ENCODE measurements at regions not wholly inside any gene's neighbourhood (a gene's known extent, or its start where the extent isn't known, plus 50 kb on each side); places are given as distances from the start of the nearest gene placed in this dataset.

DNA sequence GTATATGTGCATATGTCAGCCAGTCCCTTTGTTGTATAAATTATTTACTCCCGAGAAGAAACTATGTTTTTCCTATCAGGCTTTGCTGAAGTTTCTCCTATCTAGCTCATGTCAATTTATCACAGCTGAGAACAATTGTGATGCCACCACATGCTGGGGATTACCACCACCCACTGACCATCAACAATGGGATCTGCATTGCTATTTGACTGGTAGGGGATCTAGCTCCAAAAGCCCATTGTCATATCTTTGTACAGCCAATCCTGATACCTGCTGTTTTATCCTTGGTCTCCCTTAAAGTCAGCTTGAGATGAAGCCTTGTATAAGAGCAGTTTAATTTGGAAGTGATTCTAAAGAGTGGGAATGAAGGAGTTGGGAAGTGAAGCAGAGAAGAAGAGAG is 53.9 kb upstream of the KCNN2 start:
- H3K4me1 Mint-ChIP-seq = no peaks in the 10 kb centered on the region
- ATAC-seq (replicated peaks) (no peak), DNase-seq (no peak)
- no peaks in the 10 kb centered on the region for H3K9me3 Mint-ChIP-seq
- H3K4me3 Mint-ChIP-seq = no peak overlapping the region
- no peaks in the 10 kb centered on the region for H3K36me3 Mint-ChIP-seq
- no peaks in the 10 kb centered on the region for H3K27me3 Mint-ChIP-seq
- H3K27ac Mint-ChIP-seq = no peak overlapping the region

DNA sequence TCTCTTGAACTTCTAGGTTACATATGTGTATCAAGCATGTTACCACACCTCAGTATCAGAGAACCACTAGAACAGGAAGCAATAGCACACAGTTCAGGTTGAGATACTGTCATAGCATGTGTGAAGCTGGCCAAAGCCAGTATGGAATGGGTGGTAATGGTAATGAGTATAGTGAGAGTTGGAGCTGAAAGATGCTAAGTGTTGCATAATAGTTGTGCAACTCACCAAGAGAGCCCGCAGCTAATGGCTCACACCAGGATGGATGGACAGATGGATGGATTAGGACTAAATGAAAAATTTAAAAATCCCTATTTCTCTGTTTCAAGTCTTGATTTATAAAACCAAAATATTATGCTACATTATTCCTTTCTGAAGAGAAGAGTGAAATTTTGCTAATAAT is 53.4 kb upstream of the KCNN2 start:
- Mint-ChIP-seq H3K36me3 (no peaks in the 10 kb centered on the region), H3K27me3 (no peaks in the 10 kb centered on the region), H3K4me3 (no peak overlapping the region), H3K9me3 (no peaks in the 10 kb centered on the region), H3K4me1 (no peaks in the 10 kb centered on the region), H3K27ac (no peak overlapping the region)
- ATAC-seq (replicated peaks) (no peak), DNase-seq (no peak)

GRCh38 chr5:114310666-114311065 is 51.2 kb upstream of the KCNN2 start:
- Mint-ChIP-seq H3K4me3 (no peak overlapping the region), H3K27ac (no peak overlapping the region), H3K4me1 (no peaks in the 10 kb centered on the region), H3K36me3 (no peaks in the 10 kb centered on the region), H3K27me3 (no peaks in the 10 kb centered on the region), H3K9me3 (no peaks in the 10 kb centered on the region)
- no peak for ATAC-seq (replicated peaks)
- no peak for DNase-seq

GRCh38 chr5:114311281-114311680 is 50.6 kb upstream of the KCNN2 start:
- Mint-ChIP-seq H3K9me3 (no peaks in the 10 kb centered on the region), H3K27me3 (no peaks in the 10 kb centered on the region), H3K4me1 (no peaks in the 10 kb centered on the region), H3K27ac (no peak overlapping the region), H3K36me3 (no peaks in the 10 kb centered on the region), H3K4me3 (no peak overlapping the region)
- ATAC-seq (replicated peaks) (no peak), DNase-seq (no peak)

GRCh38 chr5:114311968-114312367 is 49.9 kb upstream of the KCNN2 start:
- Mint-ChIP-seq H3K27me3 (no peaks in the 10 kb centered on the region), H3K4me1 (no peaks in the 10 kb centered on the region), H3K27ac (no peak overlapping the region), H3K36me3 (no peaks in the 10 kb centered on the region), H3K9me3 (no peaks in the 10 kb centered on the region), H3K4me3 (no peak overlapping the region)
- ATAC-seq (replicated peaks) = no peak
- no peak for DNase-seq

All from stimulated activated naive B cell treated with anti-CD40 and anti-IgM and Interleukin-4, amounts not matched to agents 10 μg/mL and 1 μg/mL and 100 μg/mL, for 72 hours (primary cell).